HL-60 (cell line): ENCODE measurements at regions not wholly inside any gene's neighbourhood (a gene's known extent, or its start where the extent isn't known, plus 50 kb on each side); places are given as distances from the start of the nearest gene placed in this dataset.

Experiments used
- DNase-seq, 2 experiments: peaks; one replicate each; pipeline ENCODE4 v3.0.0-alpha.2; 2010 to 2020; ENCODE audit warnings: low read depth in 1 of 2, low spot score in 1 of 2
- H3K27ac ChIP-seq: fragments of 250-450 bp; sonication (Bioruptor Pico); replicated peaks from 2 replicates; pipeline ENCODE4 v1.5.1; 2020; ENCODE audit warnings: mild to moderate bottlenecking, moderate library complexity
- H3K27me3 ChIP-seq: fragments of 250-450 bp; sonication (Bioruptor Pico); 2 replicates; pipeline ENCODE4 v1.5.1; 2021; ENCODE audit warnings: mild to moderate bottlenecking, moderate library complexity; ENCODE audit not compliant: insufficient read depth, poor library complexity, severe bottlenecking
- H3K4me3 ChIP-seq: replicated peaks from 2 replicates; pipeline ENCODE4 v1.5.1; 2011; ENCODE audit warnings: mild to moderate bottlenecking, control low read depth, low read length; ENCODE audit not compliant: insufficient read depth
- GABPA ChIP-seq: IDR thresholded peaks from 2 replicates; pipeline ENCODE4 v1.6.1; 2012; ENCODE audit warnings: low read depth
- POLR2AphosphoS5 ChIP-seq: IDR thresholded peaks from 2 replicates; pipeline ENCODE4 v1.6.1; 2012; ENCODE audit warnings: low read depth
- SPI1 ChIP-seq: IDR thresholded peaks from 2 replicates; pipeline ENCODE4 v1.6.1; 2012; ENCODE audit warnings: low read depth, mild to moderate bottlenecking, borderline replicate concordance
- TF ChIP-seq, protein P1 (sequence below): IDR thresholded peaks from 2 replicates; pipeline ENCODE4 v1.6.1; 2012; ENCODE audit warnings: low read depth; ENCODE audit not compliant: insufficient replicate concordance
- TF ChIP-seq, protein P2 (sequence below): IDR thresholded peaks from one replicate; pipeline ENCODE4 v1.5.1; 2011; ENCODE audit warnings: low read length, control low read depth, inconsistent platforms; ENCODE audit not compliant: insufficient read depth

DNA sequence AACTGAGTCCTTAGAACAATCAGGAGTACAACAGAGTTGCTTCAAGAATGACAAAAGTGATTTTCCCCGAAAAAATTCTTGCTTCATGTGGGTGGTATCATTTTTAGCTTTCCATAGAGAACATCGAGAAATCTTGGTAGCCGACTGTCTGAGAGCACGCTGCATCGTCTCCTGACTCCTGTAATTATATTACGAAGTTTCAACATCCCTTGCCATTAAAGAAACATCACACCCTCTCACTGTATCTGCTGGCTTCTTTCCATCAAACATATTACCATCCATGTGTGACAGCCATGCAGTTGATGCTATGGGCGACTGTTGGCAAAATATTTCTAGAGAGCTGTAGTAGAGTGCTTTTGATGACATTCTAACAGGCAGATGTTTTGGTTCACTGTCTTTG lies 311.2 kb downstream of the CMPK2 start:
- no peak for DNase-seq
- no peak overlapping the region for H3K4me3 ChIP-seq
- no peaks in the 10 kb centered on the region for H3K27me3 ChIP-seq
- H3K27ac ChIP-seq: no peak overlapping the region
- TF ChIP-seq GABPA: no peak
- TF ChIP-seq, protein P1, sequence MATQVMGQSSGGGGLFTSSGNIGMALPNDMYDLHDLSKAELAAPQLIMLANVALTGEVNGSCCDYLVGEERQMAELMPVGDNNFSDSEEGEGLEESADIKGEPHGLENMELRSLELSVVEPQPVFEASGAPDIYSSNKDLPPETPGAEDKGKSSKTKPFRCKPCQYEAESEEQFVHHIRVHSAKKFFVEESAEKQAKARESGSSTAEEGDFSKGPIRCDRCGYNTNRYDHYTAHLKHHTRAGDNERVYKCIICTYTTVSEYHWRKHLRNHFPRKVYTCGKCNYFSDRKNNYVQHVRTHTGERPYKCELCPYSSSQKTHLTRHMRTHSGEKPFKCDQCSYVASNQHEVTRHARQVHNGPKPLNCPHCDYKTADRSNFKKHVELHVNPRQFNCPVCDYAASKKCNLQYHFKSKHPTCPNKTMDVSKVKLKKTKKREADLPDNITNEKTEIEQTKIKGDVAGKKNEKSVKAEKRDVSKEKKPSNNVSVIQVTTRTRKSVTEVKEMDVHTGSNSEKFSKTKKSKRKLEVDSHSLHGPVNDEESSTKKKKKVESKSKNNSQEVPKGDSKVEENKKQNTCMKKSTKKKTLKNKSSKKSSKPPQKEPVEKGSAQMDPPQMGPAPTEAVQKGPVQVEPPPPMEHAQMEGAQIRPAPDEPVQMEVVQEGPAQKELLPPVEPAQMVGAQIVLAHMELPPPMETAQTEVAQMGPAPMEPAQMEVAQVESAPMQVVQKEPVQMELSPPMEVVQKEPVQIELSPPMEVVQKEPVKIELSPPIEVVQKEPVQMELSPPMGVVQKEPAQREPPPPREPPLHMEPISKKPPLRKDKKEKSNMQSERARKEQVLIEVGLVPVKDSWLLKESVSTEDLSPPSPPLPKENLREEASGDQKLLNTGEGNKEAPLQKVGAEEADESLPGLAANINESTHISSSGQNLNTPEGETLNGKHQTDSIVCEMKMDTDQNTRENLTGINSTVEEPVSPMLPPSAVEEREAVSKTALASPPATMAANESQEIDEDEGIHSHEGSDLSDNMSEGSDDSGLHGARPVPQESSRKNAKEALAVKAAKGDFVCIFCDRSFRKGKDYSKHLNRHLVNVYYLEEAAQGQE: no peak
- TF ChIP-seq POLR2AphosphoS5: no peak
- TF ChIP-seq, protein P2, sequence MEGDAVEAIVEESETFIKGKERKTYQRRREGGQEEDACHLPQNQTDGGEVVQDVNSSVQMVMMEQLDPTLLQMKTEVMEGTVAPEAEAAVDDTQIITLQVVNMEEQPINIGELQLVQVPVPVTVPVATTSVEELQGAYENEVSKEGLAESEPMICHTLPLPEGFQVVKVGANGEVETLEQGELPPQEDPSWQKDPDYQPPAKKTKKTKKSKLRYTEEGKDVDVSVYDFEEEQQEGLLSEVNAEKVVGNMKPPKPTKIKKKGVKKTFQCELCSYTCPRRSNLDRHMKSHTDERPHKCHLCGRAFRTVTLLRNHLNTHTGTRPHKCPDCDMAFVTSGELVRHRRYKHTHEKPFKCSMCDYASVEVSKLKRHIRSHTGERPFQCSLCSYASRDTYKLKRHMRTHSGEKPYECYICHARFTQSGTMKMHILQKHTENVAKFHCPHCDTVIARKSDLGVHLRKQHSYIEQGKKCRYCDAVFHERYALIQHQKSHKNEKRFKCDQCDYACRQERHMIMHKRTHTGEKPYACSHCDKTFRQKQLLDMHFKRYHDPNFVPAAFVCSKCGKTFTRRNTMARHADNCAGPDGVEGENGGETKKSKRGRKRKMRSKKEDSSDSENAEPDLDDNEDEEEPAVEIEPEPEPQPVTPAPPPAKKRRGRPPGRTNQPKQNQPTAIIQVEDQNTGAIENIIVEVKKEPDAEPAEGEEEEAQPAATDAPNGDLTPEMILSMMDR: no peak
- no peak for TF ChIP-seq SPI1

DNA sequence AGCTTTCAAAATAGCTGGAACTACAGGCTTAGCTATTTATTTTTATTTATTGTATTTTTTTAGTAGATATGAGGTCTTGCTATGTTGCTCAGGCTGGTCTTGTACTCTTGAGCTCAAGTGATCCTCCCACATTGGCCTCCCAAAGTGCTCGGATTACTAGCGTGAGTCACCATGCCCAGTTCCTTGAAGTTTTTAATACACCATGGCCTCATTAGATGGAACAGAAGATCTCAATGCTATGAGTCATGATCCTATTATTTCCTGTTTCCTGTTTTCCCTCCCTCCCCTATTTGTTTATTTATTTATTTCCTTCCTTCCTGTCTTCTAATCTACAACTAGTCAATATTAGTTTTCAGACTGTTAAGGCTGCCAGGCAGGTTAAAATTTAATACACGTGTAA lies 309.0 kb downstream of the CMPK2 start:
- Histone ChIP-seq H3K27ac (no peak overlapping the region), H3K27me3 (no peaks in the 10 kb centered on the region), H3K4me3 (no peak overlapping the region)
- DNase-seq: no peak
- TF ChIP-seq, protein P2: no peak
- TF ChIP-seq, protein P1: no peak
- TF ChIP-seq SPI1: no peak
- TF ChIP-seq GABPA: no peak
- no peak for TF ChIP-seq POLR2AphosphoS5

DNA sequence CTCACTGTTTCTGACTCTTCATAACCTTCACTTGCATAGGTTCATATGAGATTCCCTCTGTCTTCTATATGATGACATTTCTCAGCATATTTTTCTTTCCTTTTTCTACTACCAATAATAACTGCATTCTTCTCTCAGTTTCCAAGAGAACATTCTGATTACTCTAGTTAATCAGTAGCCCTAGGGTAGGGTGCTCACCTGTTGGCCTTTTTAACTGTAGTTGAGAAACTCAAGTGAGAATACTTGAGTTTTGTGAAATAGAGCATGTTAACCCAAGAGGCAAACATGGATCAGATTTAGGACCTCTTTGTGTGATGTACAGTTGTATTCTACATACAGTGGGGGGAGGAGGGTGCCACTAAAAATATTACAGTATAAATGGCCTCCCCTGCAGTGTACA lies 308.0 kb downstream of the CMPK2 start:
- no peak for TF ChIP-seq GABPA
- TF ChIP-seq, protein P2: no peak
- TF ChIP-seq, protein P1: no peak
- TF ChIP-seq SPI1: no peak
- TF ChIP-seq POLR2AphosphoS5: no peak
- no peak overlapping the region for H3K27ac ChIP-seq
- H3K4me3 ChIP-seq: no peak overlapping the region
- H3K27me3 ChIP-seq: no peaks in the 10 kb centered on the region
- DNase-seq: no peak
